ENCODE measurements at regions not wholly inside any gene's neighbourhood (a gene's known extent, or its start where the extent isn't known, plus 50 kb on each side); places are given as distances from the start of the nearest gene placed in this dataset.
"Not testable (repeated sequence)": the region's sequence is repeated elsewhere in the genome, so short reads cannot be mapped to it uniquely, and the experiment has no call there.

DNA sequence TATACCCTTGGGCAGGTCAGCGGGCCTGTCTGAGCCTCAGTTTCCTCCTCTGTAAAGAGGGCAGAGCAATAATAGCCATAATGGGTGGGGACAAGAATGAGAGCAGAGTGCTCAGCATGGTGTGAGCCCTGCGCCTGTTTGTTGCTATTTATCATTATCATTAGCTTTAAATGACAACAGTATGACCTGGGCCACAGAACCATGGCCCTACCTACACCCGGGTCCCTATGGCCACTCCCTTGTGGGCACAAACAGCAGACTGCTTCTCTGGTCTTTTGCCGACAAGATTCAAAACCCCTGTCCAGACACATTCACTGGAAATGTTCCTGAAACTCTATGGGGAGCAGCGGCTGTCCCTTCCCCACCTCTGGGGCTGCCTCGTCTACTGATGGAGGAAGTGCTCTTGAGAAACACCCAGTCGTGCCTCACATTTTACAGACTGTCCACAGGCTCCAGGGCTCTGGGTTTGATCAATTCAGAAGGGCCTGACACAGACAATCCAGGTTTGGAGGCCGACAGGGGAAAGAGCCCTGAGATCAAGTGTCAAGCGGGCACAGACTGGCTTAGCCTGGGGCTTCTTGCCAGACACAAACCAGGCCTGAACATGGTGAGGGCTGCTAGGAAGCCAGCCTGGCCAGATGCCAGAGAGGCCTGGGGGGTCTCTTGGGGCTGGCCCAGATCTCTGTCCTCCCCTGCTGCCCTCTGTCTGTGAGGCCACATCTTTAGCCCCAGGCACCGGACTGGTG, 112.5 kb upstream of the CD82 start:
- DNase-seq (ENCODE audit: low read depth): no peak

DNA sequence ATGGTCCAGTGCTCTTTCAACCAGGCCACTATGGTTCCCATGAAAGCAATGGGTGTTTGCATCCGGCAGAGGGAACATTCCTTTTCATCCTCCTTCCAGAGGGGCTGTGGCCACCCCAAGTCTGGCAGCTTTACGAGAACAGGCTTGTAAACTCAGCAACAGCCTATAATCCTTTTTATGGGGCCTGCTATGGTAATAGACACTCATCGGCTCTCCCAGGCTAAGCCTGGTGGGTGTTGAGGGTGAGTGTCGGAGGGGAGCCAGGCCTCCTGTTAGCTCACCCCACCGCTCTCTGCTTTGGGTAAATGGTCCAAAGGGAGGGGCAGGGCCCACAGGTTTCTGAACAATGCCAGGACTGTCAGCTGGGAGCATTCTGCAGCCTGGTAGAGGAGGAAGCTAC, 111.6 kb upstream of the CD82 start:
- DNase-seq (ENCODE audit: low read depth): no peak

DNA sequence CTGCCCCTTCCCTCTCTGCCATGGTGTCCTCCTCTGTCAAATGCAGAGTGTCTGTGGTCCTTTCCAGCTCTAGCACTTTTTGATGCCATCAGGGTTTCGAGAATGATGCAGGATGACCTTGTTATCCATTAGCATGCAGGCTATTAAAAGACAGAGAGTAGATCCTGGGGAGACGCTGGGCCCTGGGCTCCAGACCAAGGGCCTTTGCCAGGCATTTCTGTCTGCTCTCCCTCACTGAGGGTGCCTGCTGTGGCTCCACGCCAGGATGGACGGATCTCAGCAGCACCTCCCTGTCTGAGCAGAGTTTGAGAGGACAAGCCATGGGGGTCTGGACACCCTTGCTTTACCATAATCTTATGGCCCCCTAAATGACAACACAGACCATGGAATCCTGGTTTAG, 110.8 kb upstream of the CD82 start:
- DNase-seq (ENCODE audit: low read depth): no peak

DNA sequence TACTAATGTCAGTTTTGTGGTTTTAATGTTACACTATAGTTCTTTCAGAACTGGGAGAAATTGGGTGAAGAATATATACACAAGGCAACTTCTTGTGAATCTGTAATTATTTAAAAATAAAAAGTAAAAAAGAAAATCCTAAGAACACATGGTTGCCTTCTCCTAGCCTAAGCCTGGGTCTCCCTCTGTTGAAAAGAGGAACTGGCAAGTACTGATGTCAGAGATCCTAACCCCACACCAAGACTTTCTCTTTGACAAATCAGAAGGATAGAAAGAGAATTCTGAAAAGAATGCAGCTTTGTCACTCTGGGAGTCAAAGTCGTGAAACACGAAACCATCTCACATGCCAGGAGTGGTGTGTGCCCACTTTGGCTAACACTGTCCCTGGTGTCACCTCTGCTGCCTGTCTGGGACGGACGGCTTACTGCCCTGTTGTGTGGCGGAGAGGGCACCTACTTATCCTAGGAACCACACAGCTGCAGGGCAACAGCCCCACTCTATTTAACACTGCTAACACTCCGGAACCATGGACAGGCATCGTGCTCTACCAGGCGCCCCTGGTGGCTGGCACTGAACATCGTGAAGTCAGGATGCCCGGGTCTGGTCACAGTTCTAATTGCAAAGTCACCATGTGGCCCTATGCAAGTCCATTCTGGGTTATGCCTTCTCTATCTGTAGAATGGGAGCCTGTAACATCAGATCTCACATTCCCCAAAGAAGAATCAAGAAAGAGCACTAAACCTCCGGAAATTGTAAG, 108.7 kb upstream of the CD82 start:
- DNase-seq (ENCODE audit: low read depth): no peak

DNA sequence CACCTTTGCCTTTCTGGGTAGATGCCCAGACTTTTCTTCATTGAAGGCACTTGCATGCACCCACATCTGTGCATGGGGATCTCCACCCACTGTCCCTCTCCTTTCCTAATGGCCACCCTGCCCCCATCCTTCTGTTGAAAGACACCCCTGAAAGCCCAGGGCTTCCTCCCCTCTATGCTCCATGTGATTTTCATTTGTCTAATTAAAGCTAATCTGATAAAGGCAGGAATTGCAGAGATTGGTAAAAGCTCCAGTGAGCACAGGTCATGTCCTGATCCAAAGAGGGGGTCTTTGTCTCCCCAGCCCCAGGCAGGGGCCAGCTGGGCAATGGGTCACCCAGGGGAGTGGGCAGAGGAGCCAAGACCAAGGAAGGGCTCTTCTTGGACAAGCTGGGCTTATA, 107.6 kb upstream of the CD82 start:
- no peak for DNase-seq (ENCODE audit: low read depth)

DNA sequence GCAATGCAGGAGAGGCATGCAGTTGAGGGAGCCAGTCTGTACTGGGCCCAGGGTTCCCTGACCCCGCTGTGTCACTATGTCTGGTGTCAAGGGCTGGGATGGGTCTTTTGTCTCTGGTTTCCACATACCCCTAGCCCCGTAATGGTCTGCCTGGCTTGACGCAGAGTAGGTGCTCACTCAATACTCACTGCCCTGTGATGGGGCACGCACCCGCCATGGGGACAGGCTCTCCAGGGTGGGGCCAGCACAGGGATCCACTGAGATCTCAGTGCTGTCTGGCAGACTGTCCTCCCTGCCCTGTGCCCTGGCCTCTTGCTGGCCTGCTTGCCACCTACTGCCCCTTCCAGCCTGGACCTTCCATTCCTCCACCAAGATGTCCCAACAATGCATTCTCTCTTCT, 101.7 kb upstream of the CD82 start:
- DNase-seq (ENCODE audit: low read depth): no peak

DNA sequence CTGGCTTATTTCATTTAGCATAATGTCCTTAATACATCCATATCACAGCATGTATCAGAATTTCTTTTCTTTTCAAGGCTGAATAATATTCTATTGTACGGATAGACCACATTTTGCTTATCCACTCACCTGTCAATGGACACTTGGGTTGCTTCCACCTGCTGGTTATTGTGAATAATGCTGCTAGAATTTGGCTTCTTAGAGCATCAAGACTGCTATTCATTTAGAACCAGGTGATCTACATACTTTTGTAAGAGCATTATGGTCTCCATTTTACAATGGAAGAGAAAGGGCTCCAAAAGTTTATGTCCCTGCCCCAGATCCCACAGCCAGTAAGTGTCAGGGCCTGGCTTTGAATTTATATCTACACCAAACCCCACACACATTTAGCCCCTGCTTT, 100.7 kb upstream of the CD82 start:
- no peak for DNase-seq (ENCODE audit: low read depth)

DNA sequence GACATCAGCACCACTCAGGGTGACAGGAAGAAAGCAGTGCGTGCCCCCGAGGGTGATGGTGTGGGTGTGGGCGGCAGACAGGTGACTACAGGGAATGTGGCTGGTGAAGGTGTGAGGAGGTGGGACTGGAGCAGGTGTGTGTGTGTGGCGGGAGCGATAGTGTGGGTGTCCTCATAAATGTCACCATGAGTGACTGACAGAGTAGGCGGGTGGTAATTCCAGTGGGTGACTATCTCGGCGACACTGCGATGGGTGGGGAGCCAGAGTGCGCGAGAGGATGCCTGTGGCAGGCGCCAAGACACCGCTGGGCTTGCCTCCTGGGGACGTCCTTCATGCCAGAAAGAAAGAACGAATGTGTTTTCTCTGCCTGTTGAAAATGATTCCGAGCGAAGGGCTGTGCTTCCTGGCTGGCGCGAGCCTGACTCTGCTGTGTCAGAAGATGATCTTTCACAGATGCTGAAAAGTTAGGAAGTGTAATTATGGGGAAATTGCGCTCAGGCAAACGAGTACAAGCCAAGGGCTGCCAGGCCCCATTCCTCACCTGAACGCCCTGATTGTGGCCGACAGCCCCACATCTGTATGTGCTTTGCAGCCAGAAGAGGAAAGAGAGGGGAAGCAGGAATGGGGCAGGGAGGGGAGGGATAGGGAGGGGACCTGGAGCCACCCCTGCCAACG, 98.8 kb upstream of the CD82 start:
- no peak for DNase-seq (ENCODE audit: low read depth)

DNA sequence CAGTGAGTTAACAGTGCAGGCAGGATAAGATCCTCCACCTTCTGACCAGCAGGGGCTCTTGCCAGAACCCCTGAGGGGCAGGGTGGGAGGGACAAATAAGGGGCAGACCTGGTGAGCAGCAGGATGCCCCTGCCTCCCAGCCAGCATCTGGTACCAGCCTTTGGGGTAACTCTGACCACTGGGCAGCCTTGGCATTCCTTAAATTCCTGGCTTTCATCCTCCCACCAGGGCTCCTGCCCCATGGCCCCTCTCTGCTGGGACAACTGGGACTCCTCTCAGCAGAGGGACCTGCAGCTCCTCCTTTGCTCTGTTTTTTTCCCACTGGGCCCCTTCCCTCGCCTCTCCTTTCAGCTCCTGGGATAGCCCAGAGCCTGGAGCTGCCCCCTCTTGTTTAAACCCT, 98.0 kb upstream of the CD82 start:
- no peak for DNase-seq (ENCODE audit: low read depth)

DNA sequence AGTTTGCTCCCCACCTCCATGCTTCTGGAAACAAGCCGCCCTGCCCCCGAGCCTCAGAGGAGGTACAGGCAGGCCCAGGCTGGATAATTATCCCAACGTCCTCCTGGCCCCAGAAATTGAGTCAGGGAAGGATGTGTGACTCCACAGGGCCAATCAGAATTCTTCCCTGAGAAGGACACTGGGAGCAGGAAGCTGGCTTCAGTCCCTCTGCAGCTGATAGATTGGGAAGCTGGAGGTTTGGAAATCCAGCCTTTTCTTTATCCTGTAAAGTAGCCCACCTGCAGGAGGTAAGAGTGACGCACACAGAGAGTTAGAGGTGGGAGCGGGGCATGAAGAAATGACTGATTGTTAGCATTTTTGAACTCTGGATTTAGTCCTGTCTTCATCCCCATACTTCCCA, 97.5 kb upstream of the CD82 start:
- no peak for DNase-seq (ENCODE audit: low read depth)

DNA sequence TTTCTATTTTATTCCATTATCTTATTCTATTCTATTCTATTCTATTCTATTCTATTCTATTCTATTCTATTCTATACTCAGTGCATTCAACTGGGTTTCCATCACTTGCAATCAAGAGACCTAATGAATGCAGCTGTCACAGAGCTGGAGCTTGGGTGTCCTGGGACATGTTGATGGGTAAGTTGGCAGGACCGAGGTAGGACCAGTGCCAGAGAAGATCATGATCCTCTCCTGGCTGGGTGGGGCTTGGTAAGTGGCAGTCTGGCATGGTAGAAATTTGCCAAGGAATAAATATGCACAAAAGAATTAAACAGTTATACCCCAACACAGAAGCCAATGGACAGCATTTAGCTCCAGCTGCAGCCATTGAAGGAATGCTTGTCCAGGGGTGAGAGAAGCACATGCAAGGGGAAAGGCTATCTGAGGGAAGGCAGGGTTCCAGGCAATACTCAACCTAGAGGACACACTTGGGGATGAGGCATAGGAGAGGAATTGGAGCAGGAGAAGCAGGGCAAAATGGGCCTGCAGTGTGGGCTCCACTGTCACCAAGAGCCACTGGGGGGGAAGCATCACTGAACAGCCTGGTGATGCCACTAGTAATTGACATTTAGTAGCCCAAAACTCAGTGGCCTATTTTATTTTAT, 97.0 kb upstream of the CD82 start:
- DNase-seq (ENCODE audit: low read depth): no peak

DNA sequence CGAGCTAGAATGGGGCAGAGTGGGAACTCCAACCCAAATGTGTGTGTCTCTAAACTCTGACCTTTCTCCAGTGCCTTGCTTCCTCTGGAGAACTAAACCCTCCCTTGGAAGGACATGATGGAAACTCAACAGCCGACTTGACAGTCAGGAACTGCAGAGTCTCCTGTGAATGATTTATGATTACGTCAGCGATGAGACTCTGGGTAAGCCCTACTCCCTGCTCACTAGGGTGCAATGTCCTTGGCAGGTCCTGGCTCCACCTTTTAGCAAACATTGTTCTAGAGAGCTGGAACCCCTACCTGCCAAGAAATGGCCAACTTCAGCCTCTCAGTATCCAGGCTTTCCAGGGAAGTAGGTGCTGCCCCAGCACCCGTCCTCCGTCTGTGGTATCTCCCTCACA, 96.1 kb upstream of the CD82 start:
- no peak for DNase-seq (ENCODE audit: low read depth)

DNA sequence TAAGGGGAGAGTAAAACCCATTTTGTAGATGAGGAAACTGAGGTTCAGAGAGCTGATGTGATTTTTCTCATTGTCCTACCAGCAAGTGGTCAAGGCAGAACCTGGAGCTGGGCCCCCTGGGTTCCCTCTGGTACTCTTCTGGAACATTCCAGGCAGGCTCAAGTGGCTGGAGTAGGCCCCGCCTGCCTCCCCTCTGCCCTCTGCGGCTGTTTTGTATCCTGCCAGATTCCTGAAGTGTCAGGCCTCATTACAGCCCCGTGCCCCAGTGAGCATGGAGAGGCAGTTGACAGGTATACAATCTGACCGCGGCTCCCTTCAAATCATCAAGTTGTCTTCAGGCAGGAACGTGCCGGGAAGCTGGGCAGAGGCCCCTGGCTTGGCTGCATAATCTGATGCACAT, 94.6 kb upstream of the CD82 start:
- DNase-seq (ENCODE audit: low read depth): no peak

DNA sequence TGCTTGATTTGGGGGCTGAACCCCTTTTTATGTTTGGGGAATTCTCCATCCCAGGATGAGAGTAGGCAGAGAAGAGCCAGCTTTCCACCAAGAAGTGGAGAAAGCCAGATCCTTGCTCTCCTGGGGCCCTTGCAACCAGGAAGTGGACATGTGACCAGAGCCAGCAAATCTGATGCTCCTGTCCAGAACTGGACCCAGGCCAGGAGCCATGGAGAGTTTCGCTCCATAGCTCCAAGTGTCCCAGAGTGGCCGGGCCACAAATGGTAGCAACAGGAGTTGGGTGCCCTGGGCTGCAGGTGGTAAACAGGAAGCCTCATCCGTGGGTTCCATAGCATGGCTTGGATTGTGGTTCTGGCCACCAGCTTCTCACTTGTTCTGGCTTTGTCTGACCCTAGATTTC, 93.9 kb upstream of the CD82 start:
- no peak for DNase-seq (ENCODE audit: low read depth)

DNA sequence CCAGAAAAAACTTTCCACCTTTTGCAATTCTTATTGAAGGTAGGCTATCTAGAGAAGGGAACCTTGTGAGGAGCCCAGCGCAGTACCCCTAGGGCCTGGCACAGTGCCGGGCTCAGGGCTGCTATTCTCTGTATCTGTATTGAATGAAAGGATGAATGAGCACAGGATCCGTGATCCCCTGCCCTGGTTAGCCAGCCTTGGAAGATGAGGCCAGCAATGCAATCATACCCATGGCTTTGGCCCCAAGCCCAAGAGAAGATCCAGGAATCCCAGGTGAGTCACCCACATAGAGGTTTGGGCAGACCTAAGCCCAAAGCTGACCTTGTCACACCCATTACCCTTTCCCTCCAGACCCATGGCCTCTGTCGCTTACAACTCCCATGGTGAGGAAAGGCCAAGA, 92.5 kb upstream of the CD82 start:
- DNase-seq (ENCODE audit: low read depth): no peak

DNA sequence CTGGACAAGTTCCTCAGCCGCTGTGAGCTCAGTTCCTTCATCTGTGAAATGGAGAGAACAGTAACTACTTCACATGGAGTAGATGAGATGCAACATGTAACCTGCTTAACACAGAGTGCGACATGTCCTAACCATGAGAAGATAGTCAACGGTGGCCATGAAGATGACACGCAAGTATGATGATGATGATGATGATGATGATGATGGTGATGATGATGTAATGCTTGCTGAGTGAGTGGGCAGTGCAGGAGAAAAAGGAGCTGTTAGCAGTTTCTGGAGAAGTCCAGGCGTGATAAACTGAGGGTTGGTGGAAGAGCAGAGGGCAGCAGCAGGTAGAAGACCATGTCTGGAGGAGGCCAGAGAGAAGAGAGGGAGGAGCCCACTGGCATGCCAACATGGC, 90.8 kb upstream of the CD82 start:
- DNase-seq (ENCODE audit: low read depth): no peak

DNA sequence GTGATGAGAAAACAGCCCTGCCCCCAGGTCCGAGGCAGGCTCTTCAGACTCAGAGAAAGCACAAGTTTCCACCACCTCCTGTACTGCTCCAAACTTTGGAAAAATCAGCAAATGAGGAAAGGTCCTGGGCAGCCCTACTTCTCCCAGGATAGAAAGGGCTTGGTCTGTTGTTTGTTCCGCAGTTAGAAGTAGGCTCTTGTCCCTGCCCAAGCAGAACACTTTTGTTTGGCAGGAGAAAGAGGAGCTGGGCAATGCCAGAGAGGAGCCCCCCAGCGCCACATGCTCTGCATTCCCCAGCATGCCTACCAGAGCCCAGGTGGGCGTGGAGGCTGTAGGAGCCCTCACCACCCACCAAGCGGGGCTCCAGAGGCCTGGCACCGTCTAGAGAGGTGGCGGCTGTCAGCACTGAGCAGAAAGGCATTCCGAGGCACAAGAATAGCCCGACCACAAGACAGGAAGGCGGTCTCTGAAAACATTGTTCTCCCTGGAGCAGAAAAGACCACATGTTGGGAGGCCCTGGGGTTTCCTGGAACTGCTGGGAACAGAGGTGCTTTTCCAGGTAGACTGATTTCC, 90.3 kb upstream of the CD82 start:
- DNase-seq (ENCODE audit: low read depth): no peak

DNA sequence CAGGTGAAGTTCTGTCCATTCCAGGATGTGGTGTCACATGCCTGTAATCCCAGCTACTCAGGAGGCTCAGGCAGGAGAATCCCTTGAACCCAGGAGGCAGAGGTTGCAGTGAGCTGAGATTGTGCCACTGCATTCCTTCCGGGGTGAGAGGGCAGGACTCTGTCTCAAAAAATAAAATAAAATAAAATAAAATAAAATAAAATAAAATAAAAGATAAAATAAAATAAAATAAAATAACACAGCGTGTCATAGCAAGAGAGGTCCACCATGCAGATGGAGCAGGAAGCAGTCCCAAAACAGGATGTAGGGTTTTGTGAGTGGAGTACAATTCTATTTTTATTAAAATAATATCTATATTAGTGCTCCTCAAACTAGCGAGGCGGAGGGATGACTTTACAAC, 83.1 kb upstream of the CD82 start:
- DNase-seq (ENCODE audit: low read depth): not testable (repeated sequence)

DNA sequence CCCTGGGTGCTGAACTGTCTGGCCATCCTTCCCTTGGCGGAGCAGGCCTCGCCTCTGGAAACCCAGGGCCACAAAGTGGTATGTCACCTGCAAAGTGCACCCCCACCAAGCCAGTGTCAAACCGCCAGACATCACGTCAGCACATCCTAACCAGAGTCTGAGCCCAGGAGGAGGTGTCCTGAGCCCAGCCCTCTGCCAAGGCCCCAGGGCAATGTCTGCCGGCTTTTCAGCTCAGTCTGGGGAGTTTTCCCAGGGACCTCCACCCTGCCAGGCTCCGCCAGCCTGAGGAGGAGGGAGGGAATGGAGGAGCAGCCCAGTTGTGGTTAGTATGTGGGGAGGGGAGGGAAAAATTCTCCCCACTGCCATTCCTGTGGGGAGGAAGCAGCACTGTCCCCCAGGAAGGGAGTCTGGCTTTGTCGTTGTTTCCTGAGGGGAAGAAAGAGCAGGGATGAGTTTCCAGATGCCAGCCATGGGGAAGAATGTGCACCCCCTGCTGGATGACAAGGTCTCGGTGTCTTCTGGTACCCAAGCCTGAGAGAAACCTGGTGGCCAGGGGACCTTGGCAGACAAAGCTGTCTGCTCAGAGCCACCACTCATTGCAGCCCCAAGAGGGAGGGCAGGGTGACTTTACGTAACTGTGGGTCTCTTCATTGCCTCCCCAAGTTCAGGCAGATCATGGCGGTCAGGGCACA, 81.4 kb upstream of the CD82 start:
- DNase-seq (ENCODE audit: low read depth): no peak

DNA sequence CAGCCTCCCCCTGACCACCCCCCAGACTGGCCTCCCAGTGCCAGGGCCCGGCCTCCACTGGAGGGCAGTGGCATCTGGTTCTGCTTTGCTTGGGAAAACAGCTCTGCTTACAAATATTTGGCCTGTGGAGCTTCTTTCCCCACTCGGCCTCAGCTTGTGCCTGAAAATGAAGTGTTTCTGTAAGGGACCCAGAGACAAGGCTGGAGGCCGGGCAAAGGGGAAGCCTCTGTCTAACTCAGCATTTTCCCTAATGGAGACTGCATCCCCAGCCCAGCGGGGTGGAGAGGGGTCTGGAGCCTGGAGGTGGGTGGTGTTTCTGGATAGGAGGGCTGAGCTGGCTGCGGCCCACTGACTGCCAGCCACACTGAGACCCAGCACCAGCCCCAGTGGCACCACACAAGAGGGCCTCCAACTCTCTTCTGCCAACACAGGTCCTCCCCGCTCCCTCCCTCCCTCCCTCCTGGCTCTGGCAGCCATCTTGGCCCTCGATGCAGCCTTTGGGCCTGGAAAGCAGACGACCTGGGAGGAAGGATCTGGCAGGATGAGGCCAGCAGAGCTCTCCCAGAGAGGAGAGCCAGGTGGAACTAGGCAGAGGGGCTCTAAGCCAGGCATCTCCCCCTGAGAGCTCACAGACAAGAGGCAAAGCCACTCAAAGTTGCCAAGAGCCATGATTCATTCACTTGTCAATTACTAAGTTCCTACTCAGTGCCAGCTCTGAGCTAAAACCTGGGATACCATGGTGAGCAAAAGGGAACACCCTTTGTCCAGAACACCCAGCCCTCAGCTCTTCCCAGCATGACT, 77.1 kb upstream of the CD82 start:
- DNase-seq (ENCODE audit: low read depth): no peak

DNA sequence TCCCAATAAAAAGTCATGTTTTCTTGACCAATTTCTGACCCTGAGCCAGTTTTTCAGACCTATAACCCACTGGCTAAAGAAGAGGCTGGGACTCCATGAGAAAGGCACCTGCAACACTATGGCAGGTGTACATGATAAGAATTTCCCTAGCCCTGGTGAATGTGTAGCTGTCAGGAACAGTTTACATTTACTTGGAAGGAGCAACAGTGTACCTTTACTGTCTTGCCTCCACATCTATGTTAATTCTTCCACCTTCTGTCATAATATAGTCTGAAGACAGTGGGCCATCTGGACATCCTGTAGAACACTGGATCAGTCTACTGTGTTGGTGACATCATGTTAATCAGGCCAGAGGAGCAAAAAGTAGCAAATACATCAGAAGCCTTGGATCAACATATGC, 72.1 kb upstream of the CD82 start:
- DNase-seq (ENCODE audit: low read depth): no peak
